ENCODE measurements at regions not wholly inside any gene's neighbourhood (a gene's known extent, or its start where the extent isn't known, plus 50 kb on each side); places are given as distances from the start of the nearest gene placed in this dataset.

- ATAC-seq: no peak
- TF ChIP-seq ZNF565 (CRISPR knock-in tag; conservative IDR thresholded peaks at IDR 0.05; ENCODE audit: low read depth) (no peak), PPARA (CRISPR knock-in tag; IDR thresholded peaks at IDR 0.05; ENCODE audit: borderline replicate concordance) (no peak), ZFP3 (CRISPR knock-in tag; IDR thresholded peaks at IDR 0.05) (no peak), CSRNP3 (CRISPR knock-in tag; IDR thresholded peaks at IDR 0.05) (no peak), TCF4 (CRISPR knock-in tag; IDR thresholded peaks at IDR 0.05; ENCODE audit: borderline replicate concordance) (no peak), ARNTL (CRISPR knock-in tag; IDR thresholded peaks at IDR 0.05; ENCODE audit: borderline replicate concordance, low read depth) (no peak), CSDC2 (CRISPR knock-in tag; IDR thresholded peaks at IDR 0.05) (no peak), ESRRG (CRISPR knock-in tag; IDR thresholded peaks at IDR 0.05) (no peak), ISL1 (CRISPR knock-in tag; IDR thresholded peaks at IDR 0.05) (no peak), SNAI2 (CRISPR knock-in tag; IDR thresholded peaks at IDR 0.05) (no peak), TOX (CRISPR knock-in tag; IDR thresholded peaks at IDR 0.05; ENCODE audit: borderline replicate concordance) (no peak), POU6F1 (CRISPR knock-in tag; IDR thresholded peaks at IDR 0.05; ENCODE audit: borderline replicate concordance, low read depth) (no peak), ZNF70 (CRISPR knock-in tag; IDR thresholded peaks at IDR 0.05) (no peak)
- TF ChIP-seq, protein P1, sequence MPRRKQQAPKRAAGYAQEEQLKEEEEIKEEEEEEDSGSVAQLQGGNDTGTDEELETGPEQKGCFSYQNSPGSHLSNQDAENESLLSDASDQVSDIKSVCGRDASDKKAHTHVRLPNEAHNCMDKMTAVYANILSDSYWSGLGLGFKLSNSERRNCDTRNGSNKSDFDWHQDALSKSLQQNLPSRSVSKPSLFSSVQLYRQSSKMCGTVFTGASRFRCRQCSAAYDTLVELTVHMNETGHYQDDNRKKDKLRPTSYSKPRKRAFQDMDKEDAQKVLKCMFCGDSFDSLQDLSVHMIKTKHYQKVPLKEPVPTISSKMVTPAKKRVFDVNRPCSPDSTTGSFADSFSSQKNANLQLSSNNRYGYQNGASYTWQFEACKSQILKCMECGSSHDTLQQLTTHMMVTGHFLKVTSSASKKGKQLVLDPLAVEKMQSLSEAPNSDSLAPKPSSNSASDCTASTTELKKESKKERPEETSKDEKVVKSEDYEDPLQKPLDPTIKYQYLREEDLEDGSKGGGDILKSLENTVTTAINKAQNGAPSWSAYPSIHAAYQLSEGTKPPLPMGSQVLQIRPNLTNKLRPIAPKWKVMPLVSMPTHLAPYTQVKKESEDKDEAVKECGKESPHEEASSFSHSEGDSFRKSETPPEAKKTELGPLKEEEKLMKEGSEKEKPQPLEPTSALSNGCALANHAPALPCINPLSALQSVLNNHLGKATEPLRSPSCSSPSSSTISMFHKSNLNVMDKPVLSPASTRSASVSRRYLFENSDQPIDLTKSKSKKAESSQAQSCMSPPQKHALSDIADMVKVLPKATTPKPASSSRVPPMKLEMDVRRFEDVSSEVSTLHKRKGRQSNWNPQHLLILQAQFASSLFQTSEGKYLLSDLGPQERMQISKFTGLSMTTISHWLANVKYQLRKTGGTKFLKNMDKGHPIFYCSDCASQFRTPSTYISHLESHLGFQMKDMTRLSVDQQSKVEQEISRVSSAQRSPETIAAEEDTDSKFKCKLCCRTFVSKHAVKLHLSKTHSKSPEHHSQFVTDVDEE (CRISPR knock-in tag; IDR thresholded peaks at IDR 0.05): no peak
These were observed 52.2 kb upstream of the KMT2E start for GRCh38 chr7:104961821-104962220.

DNA sequence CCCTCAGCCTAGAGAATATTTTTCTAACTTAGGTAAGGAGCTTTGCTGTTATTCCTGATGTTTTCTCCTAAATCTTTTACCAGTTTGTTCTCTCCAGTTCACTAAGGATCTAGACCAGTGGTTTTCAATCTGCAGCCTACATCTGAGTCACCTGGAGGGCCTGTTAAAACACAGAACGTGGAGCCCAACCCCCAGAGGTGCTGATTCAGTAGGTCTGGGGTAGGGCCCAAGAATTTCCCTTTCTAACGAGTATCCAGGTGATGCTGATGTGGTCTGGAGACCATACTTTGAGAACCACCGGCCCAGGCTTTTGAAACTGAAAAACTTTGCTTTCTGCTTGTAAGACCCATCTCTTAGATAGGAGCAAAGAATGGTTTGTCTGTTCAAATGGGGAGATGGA, 51.2 kb upstream of the KMT2E start:
- no peak for TF ChIP-seq SNAI2 (CRISPR knock-in tag; IDR thresholded peaks at IDR 0.05)
- TF ChIP-seq OSR1 (CRISPR knock-in tag; IDR thresholded peaks at IDR 0.05): no peak
- no peak for TF ChIP-seq BACH2 (CRISPR knock-in tag; IDR thresholded peaks at IDR 0.05; ENCODE audit: borderline replicate concordance)
- TF ChIP-seq CSDC2 (CRISPR knock-in tag; IDR thresholded peaks at IDR 0.05): no peak
- no peak for TF ChIP-seq TOX (CRISPR knock-in tag; IDR thresholded peaks at IDR 0.05; ENCODE audit: borderline replicate concordance)
- TF ChIP-seq ZNF565 (CRISPR knock-in tag; conservative IDR thresholded peaks at IDR 0.05; ENCODE audit: low read depth): no peak
- TF ChIP-seq PPARA (CRISPR knock-in tag; IDR thresholded peaks at IDR 0.05; ENCODE audit: borderline replicate concordance): no peak
- TF ChIP-seq, protein P1 (CRISPR knock-in tag; IDR thresholded peaks at IDR 0.05): no peak
- TF ChIP-seq RARB (CRISPR knock-in tag; IDR thresholded peaks at IDR 0.05): no peak
- no peak for TF ChIP-seq ZNF70 (CRISPR knock-in tag; IDR thresholded peaks at IDR 0.05)
- no peak for TF ChIP-seq PATZ1 (CRISPR knock-in tag; IDR thresholded peaks at IDR 0.05; ENCODE audit: borderline replicate concordance)
- TF ChIP-seq ZFP3 (CRISPR knock-in tag; IDR thresholded peaks at IDR 0.05): no peak
- no peak for TF ChIP-seq ZNF8 (CRISPR knock-in tag; IDR thresholded peaks at IDR 0.05)
- no peak for TF ChIP-seq ARNTL (CRISPR knock-in tag; IDR thresholded peaks at IDR 0.05; ENCODE audit: borderline replicate concordance, low read depth)
- no peak for TF ChIP-seq TCF4 (CRISPR knock-in tag; IDR thresholded peaks at IDR 0.05; ENCODE audit: borderline replicate concordance)
- no peak for ATAC-seq
